Head of caudate nucleus (tissue), 42 donors: ENCODE measurements at regions not wholly inside any gene's neighbourhood (a gene's known extent, or its start where the extent isn't known, plus 50 kb on each side); places are given as distances from the start of the nearest gene placed in this dataset.

Experiments used
- DNase-seq, 42 donors: peaks; one replicate each; pipeline versions ENCODE4 v3.0.0 to v3.0.0-alpha.2; 2020 to 2021; ENCODE audit warnings: mixed read lengths in 7 of 42
- intact Hi-C: fragments of 100-400 bp; cut with DNase I; formaldehyde crosslinking; loops from one replicate; pipeline ENCODE4 v1.15.0; 2022

DNA sequence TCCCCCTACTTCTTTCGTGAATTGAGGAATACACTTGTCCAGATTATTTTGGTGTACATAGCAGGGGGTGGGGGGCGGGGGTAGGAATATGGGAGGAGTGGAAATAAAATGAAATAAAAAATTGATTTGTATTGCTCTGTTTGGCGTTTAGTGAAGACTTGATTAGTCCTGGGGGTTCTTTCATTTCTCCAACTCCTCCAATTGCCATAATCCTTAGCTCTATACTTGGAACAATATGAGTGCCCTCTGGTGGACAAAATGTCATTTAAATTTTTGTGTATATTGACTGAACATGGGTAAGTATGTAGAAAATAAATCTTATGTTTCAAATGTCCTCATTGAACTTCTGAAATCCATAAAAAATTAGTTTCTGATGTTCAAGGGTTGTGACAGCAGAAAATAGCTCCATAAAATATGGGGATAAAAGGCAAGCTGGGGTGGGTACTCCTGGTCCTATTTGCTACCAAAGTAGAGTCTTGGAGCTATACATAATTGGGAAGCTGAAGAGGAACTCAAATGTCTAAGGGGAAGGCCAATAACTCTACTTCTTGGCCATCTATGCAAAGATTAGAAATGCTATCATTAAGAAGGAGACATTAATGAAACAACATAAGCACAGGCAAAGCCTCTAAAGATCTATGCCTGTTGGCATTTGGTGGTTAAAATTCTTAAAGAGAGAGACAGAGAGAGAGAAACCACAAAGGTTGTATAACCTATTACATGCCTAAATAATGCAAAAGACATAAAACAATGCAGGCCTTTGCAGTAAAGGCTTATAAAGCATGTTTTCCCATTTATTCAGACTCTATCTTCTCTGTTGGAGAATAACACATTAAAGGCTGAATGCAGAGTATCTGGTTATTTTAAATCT lies 421.6 kb downstream of the METTL15 start:
- intact Hi-C loops: no loop called here

DNA sequence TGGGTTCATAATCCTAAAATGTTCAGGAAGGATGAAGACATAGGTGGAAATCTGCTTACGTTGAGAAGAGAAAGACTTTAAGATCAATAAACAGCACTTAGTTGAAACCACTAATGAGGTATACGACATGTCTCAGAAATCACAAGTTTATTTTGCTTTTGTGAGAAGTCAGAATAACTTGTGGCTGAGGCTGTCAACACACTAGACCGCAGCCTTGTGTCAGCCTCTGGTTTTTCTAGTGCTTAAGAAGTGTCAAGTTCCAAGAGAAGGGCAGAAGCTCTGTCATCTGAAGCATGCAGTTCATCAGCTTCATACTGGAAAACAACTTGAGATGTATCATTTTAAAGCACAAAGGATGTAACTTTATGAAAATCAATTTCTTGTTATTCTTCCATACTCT lies 420.9 kb downstream of the METTL15 start:
- intact Hi-C loops: no loop called here
- DNase-seq: no peak

More for the DNA sequence above, 421.6 kb downstream of the METTL15 start:
- DNase-seq: peak in 1 of 42 donors; percentile 16

DNA sequence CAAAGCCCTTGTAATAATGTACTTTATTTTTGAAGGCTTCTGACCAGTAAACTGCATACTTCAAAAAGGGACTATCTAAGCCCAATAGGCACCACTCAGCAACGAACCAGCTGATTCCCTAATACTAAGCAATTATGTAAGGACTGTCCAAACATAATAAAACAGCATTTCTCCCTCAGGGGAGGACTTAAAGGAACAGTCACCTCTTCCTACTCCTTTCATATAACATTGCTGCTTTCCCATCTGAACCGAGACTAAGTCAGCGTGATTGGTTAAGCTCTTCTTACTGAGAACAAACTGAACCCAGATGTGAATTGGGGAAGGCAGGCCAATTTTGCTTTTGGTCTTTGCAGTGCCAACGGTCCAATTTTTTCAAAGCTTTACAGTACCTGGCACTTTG lies 420.0 kb downstream of the METTL15 start:
- intact Hi-C loops: no loop called here

DNA sequence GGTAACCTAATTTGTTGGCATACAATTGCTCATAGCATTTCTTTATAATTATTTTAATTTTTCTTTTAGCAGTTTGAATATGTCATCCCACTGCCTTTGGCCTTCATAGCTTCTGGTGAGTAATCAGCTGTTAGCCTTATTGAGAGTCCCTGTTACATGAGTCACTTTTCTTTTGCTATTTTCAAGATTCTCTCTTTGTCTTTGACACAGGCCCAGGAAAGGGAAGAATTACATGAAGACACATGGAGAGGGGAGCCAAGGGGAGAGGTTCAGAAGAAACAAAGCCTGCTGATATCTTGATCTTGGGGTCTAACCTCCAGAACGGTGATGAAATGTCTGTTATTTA lies 418.2 kb downstream of the METTL15 start:
- intact Hi-C loops: no loop called here
- no peak for DNase-seq

More for the DNA sequence above, 420.0 kb downstream of the METTL15 start:
- DNase-seq: no peak

DNA sequence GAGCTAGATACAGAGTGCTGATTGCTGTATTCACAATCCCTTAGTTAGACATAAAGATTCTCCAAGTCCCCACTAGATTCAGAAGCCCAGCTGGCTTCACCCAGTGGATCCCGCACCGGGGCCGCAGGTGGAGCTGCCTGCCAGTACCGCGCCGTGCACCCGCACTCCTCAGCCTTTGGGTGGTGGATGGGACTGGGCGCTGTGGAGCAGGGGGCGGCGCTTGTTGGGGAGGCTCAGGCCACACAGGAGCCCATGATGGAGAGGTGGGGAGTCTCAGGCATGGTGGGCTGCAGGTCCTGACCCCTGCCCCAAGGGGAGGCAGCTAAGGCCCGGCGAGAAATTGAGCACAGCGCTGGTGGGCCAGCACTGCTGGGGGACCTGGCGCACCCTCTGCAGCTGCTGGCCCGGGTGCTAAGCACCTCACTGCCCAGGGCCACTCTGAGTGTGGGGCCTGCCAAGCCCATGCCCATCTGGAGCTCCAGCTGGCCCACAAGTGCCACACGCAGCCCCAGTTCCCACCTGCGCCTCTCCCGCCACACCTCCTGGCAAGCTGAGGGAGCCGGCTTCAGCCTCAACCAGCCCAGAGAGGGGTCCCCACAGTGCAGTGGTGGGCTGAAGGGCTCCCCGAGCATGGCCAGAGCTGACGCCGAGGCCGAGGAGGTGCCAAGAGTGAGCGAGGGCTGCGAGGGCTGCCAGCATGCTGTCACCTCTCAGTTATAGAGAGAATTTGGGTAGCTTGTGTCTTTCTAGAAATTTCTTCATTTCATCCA lies 417.6 kb downstream of the METTL15 start:
- no peak for DNase-seq
- intact Hi-C loops: no loop called here

DNA sequence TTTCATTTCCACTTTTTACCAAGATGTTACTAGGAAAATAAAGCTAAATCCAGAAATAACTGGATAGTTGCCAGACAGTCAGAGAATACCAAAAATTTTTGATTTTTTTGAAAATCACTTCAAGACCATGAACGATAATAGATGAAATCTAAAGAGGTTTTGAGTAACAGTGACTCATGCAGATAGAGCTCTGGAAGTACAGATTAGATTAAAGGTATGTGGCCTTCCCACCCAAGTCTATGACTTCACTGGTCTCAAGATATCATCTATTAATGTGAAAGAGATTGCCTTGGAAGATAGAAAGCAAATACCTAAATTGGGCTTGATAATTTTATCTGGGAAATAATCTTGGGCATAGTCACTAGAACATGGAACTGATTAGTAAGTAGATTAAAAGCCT lies 415.9 kb downstream of the METTL15 start:
- intact Hi-C loops: no loop called here
- no peak for DNase-seq

DNA sequence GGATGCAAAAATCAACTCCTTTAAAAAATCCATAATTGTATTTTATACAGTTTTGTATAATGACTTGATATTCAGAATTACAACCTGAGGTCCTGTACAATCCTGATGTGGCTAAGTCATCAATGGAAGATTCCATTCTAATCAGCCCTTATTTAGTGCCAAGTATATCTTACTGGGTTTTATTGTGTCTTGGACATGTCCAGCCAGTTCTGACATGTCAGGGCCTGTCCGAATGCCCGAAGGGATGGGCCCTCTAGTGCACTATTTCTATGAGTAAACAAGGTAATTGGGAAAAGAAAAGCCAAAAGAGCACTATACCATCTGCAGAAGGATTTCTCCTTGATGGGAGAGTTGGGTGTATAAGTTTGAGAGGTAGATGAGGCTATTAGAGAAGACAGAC lies 412.9 kb downstream of the METTL15 start:
- intact Hi-C loops: no loop called here
- DNase-seq: no peak

DNA sequence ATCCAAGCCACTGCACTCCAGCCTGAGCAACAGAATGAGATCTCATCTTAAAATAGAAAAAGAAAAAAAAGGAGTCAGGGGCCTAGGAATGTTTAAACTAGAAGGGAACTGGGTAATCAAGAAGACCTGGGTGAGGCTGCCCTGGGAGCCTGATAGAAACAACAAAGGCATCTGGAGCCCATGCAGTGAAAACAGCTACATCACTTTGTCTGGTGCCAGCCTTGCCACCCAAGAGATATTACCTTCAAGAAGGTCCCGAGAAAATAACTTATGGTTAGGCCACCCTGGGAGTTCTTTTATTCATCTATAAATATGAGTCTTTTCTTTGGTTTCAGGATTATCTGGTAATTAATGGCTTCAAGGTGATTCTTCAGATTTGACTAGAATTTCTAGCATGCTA lies 412.1 kb downstream of the METTL15 start:
- intact Hi-C loops: no loop called here
- no peak for DNase-seq

DNA sequence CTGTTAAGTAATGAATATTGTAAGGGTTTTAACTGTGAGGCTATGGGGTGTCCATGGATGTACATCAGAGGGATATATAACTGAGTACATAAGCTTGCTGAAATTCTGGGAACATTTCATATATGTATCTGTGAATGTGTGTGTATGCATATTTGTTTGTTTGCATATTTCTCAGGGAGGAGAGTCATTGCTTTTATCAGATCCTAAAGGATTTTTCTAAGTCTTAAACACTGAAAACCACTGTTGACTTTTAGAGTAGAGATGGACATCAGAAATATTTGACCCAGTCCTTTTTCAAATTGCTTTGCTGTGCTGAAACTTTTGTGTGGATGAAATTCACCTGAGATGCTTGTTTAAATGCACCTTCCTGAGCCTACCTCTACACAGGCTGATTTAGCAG lies 410.6 kb downstream of the METTL15 start:
- DNase-seq: no peak
- intact Hi-C loops: no loop called here

DNA sequence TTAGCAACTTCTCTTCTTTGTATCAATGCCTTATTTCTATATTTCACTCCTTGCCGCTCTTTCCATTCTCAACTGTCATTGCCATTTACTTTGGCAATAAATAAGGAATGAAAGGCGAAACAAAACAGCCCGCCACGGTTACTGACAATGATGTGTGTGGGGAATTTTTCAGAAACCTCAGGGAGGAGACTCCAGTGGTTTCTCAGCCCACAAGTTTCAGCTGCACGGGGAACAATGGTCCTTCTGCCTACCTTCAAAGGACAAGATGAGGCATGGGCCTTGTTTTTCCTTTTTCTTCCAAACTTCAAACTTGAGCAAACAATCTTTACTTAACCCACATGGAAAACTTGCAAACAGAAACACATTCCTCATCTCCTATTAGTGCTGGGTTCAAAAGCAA lies 409.4 kb downstream of the METTL15 start:
- intact Hi-C loops: no loop called here
- no peak for DNase-seq

DNA sequence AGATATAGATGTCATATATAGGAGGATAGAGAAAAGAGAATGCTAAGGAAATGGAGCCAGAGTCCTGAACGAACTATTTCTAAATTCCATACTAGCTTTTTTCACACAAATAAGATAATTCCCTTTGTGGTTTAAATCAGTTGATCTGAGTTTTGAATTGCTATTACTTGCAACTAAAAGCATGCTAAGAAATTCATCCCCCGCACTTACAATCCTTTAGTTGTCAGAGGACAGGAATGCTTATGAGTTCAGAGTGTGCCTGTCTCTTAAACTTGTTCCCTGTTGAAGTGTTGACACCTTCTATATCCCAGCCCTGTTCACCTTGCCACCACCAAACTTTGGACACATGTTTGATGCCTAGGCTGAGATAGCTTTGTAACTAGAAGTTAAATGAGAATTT lies 406.2 kb downstream of the METTL15 start:
- intact Hi-C loops: no loop called here
- no peak for DNase-seq

DNA sequence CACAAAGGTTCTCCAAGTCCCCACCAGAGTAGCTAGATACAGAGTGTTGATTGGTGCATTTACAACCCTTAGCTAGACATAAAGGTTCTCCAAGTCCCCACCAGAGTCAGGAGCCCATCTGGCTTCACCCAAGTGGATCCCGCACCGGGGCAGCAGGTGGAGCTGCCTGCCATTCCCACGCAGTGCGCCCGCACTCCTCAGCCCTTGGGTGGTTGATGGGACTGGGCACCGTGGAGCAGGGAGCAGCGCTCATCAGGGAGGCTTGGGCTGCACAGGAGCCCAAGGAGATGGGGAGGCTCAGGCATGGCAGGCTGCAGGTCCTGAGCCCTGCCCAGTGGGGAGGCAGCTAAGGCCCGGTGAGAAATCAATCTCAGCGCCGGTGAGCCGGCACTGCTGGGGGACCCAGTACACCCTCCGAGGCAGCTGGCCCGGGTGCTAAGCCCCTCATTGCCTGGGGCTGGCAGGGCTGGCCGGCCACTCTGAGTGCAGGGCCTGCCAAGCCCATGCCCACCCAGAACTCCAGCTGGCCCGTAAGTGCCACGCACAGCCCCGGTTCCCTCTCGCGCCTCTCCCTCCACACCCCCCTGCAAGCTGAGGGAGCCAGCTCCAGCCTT lies 404.1 kb downstream of the METTL15 start:
- no peak for DNase-seq
- intact Hi-C loops: no loop called here

DNA sequence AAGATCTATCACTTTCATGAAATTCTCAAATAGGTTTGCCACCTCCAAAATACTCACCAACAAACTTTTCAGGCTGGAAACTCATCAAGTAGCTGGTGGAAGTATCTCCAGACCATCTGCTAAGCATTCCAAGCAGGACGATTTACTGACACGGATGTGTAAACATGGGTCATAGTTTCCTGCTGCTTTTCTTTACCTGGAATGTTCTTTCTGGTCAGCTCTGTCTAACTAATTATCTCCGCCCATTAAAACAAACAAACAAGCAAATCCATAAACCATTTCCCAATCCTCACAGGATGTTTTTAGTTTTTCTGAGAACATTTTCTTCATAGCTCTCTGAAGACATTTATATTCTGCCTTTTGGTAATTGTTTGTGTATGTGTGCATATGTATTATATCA lies 397.0 kb downstream of the METTL15 start:
- DNase-seq: no peak
- intact Hi-C loops: no loop called here

DNA sequence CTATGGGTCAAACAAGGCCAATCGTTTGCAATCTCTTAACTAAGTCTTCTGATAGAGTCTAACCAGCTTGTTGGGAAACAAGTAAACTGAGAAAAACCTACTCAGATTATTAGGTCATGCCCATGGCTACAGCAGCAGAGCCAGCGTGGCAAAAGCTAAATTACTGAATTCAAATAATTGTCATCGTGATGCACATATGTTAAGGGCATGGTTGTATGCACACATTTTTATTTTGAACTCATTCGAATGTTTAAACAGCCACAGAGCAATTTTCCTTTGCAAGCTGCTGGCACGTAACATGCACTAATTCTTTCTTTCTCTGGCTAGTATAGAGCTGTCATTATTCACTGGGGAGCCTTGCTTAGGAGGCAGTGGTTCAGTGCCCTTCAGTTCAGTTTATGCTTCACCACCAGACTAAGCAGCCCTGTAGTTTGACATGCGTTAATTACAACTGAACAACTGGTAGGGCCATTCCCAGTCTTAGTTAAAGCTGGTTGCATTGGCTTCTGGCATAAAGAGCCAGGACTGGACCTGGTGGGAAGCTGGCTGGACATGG lies 396.4 kb downstream of the METTL15 start:
- DNase-seq: no peak

DNA sequence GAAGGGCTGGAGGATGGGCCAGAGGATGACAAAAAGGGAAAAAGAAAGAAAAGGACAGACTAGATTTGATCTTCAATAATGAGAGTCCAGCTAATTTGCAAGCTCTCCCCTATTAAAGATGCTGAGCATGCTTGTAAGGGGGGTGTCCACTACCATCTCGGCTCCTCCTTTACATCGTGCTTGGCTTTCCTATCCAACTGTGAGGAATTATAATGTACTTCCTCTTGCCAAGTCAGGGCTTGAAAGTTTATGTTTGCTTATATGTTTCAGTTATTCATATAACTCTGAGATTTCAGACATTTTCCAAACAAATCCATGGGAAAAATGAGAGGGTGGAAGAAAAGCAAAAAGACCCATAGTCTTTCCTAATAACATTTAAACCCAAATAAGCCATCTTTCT lies 387.1 kb downstream of the METTL15 start:
- intact Hi-C loops: no loop called here
- no peak for DNase-seq

More for the DNA sequence above, 396.4 kb downstream of the METTL15 start:
- intact Hi-C loops: no loop called here

DNA sequence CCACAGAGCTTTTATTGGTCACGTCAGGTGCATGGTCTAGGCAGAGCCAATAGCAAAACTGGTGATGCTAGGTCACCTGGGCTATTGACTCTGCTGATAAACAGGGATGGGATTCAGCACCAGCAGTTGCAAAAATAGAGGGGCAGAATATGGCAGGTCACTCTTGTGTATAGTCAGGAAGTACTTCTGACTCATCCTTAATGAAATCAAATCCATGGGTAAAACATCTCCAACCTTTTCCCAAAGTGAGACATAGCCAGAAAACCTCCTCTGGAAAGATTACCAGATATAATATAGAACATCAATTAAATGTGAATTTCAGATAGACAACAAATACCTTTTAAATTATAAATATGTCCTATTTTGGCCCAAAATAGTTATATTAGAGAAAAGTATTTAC lies 383.2 kb downstream of the METTL15 start:
- intact Hi-C loops: no loop called here
- no peak for DNase-seq

DNA sequence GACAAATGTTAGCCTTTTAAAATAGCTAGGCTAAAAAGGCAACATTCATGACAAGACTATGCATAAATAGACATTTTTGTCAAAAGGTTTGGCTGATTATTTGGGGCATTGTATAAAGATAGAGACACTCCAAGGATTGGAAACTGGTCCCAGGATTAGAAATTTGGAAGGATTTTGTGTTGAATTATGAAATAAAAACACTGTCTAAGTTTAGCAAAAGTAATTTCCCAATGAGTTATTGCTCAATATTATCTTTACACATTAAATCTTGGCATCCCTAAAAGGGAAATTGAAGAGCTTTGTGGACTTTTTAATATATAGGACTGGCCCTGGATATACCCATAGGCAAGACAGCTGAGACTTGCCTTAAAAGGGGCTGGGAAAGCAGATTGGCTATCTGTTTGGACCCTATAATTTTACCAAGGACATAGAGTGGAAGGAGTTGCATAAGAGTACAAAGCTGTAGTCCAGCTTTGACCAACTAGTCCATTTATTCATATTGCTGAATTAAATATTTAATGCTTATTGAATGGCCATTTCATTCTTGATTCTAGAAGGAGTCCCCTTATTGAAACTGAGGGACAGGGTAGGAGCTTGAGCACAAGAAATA lies 382.7 kb downstream of the METTL15 start:
- intact Hi-C loops: no loop called here
- DNase-seq: no peak

DNA sequence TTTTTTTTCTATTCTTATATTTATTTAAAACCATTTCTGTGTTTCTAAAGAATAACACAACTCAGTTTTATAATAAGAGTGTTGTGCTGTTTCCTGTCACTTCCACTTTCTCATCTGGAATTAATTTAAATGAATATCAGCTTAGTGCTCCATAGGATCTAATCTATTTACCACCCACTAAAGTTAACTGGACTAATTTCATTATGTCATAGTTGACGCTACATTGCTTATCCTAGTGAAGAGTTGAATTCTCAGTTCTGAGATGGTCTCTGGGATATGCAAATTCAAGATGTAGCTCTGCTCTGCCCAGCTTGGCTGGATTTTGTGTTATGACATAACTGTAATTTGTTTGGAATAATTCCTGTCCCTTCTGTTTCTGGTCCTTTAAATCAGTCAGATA lies 380.1 kb downstream of the METTL15 start:
- no peak for DNase-seq
- intact Hi-C loops: no loop called here

DNA sequence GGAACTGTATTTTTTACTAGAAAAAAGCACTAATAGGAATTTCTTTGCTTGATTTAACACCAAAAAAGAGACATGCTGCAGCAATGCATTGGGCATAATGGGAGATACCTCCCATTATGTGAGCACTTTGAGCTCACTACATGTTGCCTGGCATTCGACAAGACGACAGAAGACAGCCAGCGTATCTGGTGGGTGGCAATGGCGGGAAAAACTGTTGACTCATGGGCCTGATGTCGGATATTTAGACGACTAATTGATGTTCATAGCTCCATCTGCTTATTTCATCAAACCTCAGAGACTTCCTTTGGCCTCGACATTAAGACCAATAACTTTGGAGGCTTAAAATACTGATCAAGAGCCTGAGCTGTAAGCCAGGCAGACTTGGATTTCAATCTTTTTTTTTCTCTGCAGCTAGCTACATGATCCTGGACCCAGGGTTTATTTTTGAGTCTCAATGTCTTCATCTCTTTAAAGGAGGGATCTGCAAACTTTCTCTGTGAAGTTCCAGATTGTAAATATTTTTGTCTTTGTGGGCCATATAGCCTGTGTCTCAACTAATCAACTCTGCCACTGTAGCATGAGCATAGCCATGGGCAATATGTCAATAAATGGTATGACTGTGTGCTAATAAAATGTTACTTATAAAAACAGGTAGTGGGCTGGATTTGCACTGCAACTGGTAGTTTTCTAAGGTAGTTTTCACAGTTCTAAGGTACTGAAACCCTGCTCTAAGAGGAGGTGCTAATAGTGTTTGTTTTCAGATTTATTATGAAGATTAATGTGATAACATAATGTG lies 375.1 kb downstream of the METTL15 start:
- no peak for DNase-seq
- intact Hi-C loops: no loop called here
